NCI-H1048 (cell line): ENCODE measurements at regions not wholly inside any gene's neighbourhood (a gene's known extent, or its start where the extent isn't known, plus 50 kb on each side); places are given as distances from the start of the nearest gene placed in this dataset.

Experiments used
- DNase-seq: peaks from one replicate; lab custom pipeline; 2025; lab: John Stamatoyannopoulos, UW

GRCh38 chr4:121519236-121519838 is 138.5 kb upstream of the QRFPR start:
- no peak for DNase-seq

GRCh38 chr4:121517241-121517640 is 136.4 kb upstream of the QRFPR start:
- DNase-seq: no peak

GRCh38 chr4:121514443-121514842 is 133.6 kb upstream of the QRFPR start:
- no peak for DNase-seq

GRCh38 chr4:121510341-121510874 is 129.6 kb upstream of the QRFPR start:
- DNase-seq: no peak

- DNase-seq: no peak
Observed at GRCh38 chr4:121485190-121485804, 104.5 kb upstream of the QRFPR start.

- DNase-seq: peak; percentile 2
Observed at GRCh38 chr4:121484633-121485032, 103.8 kb upstream of the QRFPR start.

GRCh38 chr4:121479808-121480207 is 99.0 kb upstream of the QRFPR start:
- DNase-seq: no peak

- no peak for DNase-seq
Observed at GRCh38 chr4:121477480-121477879, 96.7 kb upstream of the QRFPR start.

- DNase-seq: no peak
Observed at GRCh38 chr4:121477079-121477478, 96.3 kb upstream of the QRFPR start.

GRCh38 chr4:121472937-121473721 is 92.3 kb upstream of the QRFPR start:
- DNase-seq: no peak

GRCh38 chr4:121464854-121465253 is 84.0 kb upstream of the QRFPR start:
- no peak for DNase-seq

- DNase-seq: peak; percentile 16
Observed at GRCh38 chr4:121462660-121463261, 81.9 kb upstream of the QRFPR start.

GRCh38 chr4:121459026-121459425 is 78.2 kb upstream of the QRFPR start:
- DNase-seq: no peak

- no peak for DNase-seq
Observed at GRCh38 chr4:121457278-121457875, 76.6 kb upstream of the QRFPR start.

- DNase-seq: no peak
Observed at GRCh38 chr4:121455285-121455684, 74.5 kb upstream of the QRFPR start.

- DNase-seq: no peak
Observed at GRCh38 chr4:121454251-121454979, 73.6 kb upstream of the QRFPR start.

- no peak for DNase-seq
Observed at GRCh38 chr4:121451310-121451709, 70.5 kb upstream of the QRFPR start.

GRCh38 chr4:121449416-121449815 is 68.6 kb upstream of the QRFPR start:
- no peak for DNase-seq

- DNase-seq: no peak
Observed at GRCh38 chr4:121448231-121448630, 67.4 kb upstream of the QRFPR start.

- DNase-seq: no peak
Observed at GRCh38 chr4:121439669-121440068, 58.9 kb upstream of the QRFPR start.
